ENCODE measurements at regions not wholly inside any gene's neighbourhood (a gene's known extent, or its start where the extent isn't known, plus 50 kb on each side); places are given as distances from the start of the nearest gene placed in this dataset.

DNA sequence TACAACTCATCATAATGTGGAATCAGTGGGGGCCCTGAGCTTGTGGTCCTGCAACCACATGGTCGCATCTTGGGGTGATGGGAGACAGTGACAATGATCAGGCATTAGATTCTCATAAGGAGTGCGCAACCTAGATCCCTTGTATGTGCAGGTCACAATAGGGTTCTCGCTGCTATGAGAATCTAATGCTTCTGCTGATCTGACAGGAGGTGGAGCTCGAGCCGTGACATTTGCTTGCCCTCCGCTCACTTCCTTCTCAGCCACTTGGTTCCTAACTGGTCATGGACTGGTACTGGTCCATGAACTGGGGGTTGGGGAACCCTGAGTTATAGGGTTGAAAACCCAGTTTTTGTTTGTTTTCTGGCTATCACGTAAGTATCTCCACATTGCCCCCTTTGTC lies 1290.9 kb upstream of the ATXN8OS start:
- H3K79me2 ChIP-seq (ENCODE audit: low read length) = no peaks in the 10 kb centered on the region
- H2AFZ ChIP-seq (ENCODE audit: low read length) = no peak overlapping the region
- H3K36me3 ChIP-seq (ENCODE audit: low read depth, low read length) = no peaks in the 10 kb centered on the region
- H3K4me3 ChIP-seq (ENCODE audit: low read length) = no peak overlapping the region
- intact Hi-C loops (cut with micrococcal nuclease) = no loop called here
- POLR2A ChIA-PET (ENCODE audit: unreplicated experiment) = no interaction called here
- DNase-seq (no peak), ATAC-seq (no peak)
- no peaks in the 10 kb centered on the region for H4K20me1 ChIP-seq (ENCODE audit: low read length)
- H3K4me2 ChIP-seq (ENCODE audit: low read length) = no peak overlapping the region
- no peaks in the 10 kb centered on the region for H3K9me3 ChIP-seq (ENCODE audit: low read length)
- no peaks in the 10 kb centered on the region for H3K27me3 ChIP-seq (ENCODE audit: low read length)
- CTCF ChIA-PET = no interaction called here
- no peaks in the 10 kb centered on the region for H3K4me1 ChIP-seq (ENCODE audit: insufficient read depth, low read length)
- TF ChIP-seq EZH2phosphoT487 (IDR thresholded peaks at IDR 0.05; ENCODE audit: borderline replicate concordance, low read length) (no peak), EZH2 (IDR thresholded peaks at IDR 0.05; ENCODE audit: low read length, unreplicated experiment) (no peak)
- TF ChIP-seq, protein P1, sequence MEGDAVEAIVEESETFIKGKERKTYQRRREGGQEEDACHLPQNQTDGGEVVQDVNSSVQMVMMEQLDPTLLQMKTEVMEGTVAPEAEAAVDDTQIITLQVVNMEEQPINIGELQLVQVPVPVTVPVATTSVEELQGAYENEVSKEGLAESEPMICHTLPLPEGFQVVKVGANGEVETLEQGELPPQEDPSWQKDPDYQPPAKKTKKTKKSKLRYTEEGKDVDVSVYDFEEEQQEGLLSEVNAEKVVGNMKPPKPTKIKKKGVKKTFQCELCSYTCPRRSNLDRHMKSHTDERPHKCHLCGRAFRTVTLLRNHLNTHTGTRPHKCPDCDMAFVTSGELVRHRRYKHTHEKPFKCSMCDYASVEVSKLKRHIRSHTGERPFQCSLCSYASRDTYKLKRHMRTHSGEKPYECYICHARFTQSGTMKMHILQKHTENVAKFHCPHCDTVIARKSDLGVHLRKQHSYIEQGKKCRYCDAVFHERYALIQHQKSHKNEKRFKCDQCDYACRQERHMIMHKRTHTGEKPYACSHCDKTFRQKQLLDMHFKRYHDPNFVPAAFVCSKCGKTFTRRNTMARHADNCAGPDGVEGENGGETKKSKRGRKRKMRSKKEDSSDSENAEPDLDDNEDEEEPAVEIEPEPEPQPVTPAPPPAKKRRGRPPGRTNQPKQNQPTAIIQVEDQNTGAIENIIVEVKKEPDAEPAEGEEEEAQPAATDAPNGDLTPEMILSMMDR (conservative IDR thresholded peaks at IDR 0.05; ENCODE audit: low read depth, low read length) = no peak
- H3F3A ChIP-seq (ENCODE audit: low read length, unreplicated experiment) = no peaks in the 10 kb centered on the region
- H3K9me2 ChIP-seq (replicated peaks; ENCODE audit: low read length) = no peaks in the 10 kb centered on the region
- no TSS peak for BruUV-seq (replicated peaks)
- H3K27ac ChIP-seq (ENCODE audit: low read length) = no peak overlapping the region
- no peak overlapping the region for H3K9ac ChIP-seq (ENCODE audit: low read length)

DNA sequence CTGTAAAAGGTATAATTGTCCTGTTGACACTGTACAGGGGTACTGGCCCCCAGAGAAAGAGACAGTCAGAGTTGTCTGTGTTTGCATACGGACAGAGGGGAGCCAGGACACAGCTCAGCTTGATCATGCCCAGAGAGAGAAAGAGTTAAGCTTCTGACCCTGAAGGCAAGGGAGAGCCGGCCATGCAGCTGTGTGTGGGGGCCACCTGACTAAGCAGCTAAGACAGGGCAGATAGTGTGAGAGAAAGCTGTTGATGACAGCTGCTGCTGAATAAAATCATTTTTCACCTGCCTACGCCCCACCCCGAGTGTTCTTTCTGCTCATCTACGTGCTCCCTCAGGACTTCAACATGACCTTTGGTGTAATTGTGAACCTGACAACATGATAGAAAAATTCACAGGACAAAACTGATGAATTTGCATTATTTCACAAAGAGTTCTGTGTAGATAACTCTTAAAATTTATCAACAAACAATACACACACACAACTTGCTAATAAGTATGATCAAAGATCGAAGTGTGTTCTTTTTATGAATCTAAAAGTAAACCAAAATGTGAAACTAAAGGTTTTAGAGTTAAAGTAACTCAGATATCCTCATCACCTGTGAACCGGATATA lies 1294.3 kb upstream of the ATXN8OS start:
- H3F3A ChIP-seq (ENCODE audit: low read length, unreplicated experiment) = no peaks in the 10 kb centered on the region
- H3K27ac ChIP-seq (ENCODE audit: low read length) = no peak overlapping the region
- ChIA-PET POLR2A (ENCODE audit: unreplicated experiment) (interaction anchor here (0.5 kb wide), 1 partner anchor 1239 kb away, joined by 3 read pairs; no protein-coding TSS in a partner anchor), CTCF (no interaction called here)
- H3K27me3 ChIP-seq (ENCODE audit: low read length) = no peaks in the 10 kb centered on the region
- DNase-seq (no peak), ATAC-seq (no peak)
- intact Hi-C loops (cut with micrococcal nuclease) = no loop called here
- H3K9me2 ChIP-seq (replicated peaks; ENCODE audit: low read length) = no peaks in the 10 kb centered on the region
- H3K4me3 ChIP-seq (ENCODE audit: low read length) = no peak overlapping the region
- H3K79me2 ChIP-seq (ENCODE audit: low read length) = no peaks in the 10 kb centered on the region
- no peaks in the 10 kb centered on the region for H4K20me1 ChIP-seq (ENCODE audit: low read length)
- H3K36me3 ChIP-seq (ENCODE audit: low read depth, low read length) = no peaks in the 10 kb centered on the region
- no peaks in the 10 kb centered on the region for H3K9me3 ChIP-seq (ENCODE audit: low read length)
- no peak overlapping the region for H2AFZ ChIP-seq (ENCODE audit: low read length)
- H3K4me2 ChIP-seq (ENCODE audit: low read length) = no peak overlapping the region
- peaks cover 7% of the 10 kb centered on the region; the same call in 1 of the 2 replicates for H3K4me1 ChIP-seq (ENCODE audit: insufficient read depth, low read length)
- TF ChIP-seq EZH2 (IDR thresholded peaks at IDR 0.05; ENCODE audit: low read length, unreplicated experiment) = no peak
- no peak for TF ChIP-seq EZH2phosphoT487 (IDR thresholded peaks at IDR 0.05; ENCODE audit: borderline replicate concordance, low read length)
- TF ChIP-seq, protein P1 (conservative IDR thresholded peaks at IDR 0.05; ENCODE audit: low read depth, low read length) = no peak
- no TSS peak for BruUV-seq (replicated peaks)
- H3K9ac ChIP-seq (ENCODE audit: low read length) = no peak overlapping the region

DNA sequence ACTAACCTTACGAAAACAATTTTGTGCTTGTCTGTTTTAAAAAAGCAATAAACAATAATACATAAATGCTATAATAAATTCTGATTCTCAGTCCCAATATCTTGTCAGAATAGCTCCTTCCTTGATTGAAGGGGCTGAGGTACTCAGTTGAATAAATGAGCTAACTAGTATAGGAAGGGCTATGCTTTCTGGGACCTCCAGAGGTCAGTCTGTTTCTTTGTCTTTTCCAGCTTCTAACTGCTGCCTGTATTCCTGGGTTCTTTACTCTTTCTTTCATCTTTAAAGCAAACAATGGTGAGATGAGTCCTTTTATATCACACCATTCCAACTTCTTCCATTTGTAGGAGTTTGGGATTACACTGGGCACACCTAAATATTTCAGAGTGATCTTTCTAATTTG lies 1297.0 kb upstream of the ATXN8OS start:
- ATAC-seq (peak; percentile 86), DNase-seq (peak; percentile 6)
- Histone ChIP-seq H3K4me2 (ENCODE audit: low read length) (no peak overlapping the region), H3K27ac (ENCODE audit: low read length) (no peak overlapping the region), H4K20me1 (ENCODE audit: low read length) (no peaks in the 10 kb centered on the region), H3K36me3 (ENCODE audit: low read depth, low read length) (no peaks in the 10 kb centered on the region), H3K9me3 (ENCODE audit: low read length) (no peaks in the 10 kb centered on the region), H3F3A (ENCODE audit: low read length, unreplicated experiment) (no peaks in the 10 kb centered on the region), H3K27me3 (ENCODE audit: low read length) (no peaks in the 10 kb centered on the region), H3K4me3 (ENCODE audit: low read length) (no peak overlapping the region), H3K9me2 (replicated peaks; ENCODE audit: low read length) (no peaks in the 10 kb centered on the region), H3K9ac (ENCODE audit: low read length) (no peak overlapping the region), H3K4me1 (ENCODE audit: insufficient read depth, low read length) (peaks cover 7% of the 10 kb centered on the region; the same call in 1 of the 2 replicates), H2AFZ (ENCODE audit: low read length) (no peak overlapping the region), H3K79me2 (ENCODE audit: low read length) (no peaks in the 10 kb centered on the region)
- POLR2A ChIA-PET (ENCODE audit: unreplicated experiment) = interaction anchor here (0.6 kb wide), 1 partner anchor 635 kb away, joined by 3 read pairs; no protein-coding TSS in a partner anchor
- CTCF ChIA-PET = interaction anchor here (1.1 kb wide), 1 partner anchor 117 kb away, joined by 18 read pairs; no protein-coding TSS in a partner anchor
- no TSS peak for BruUV-seq (replicated peaks)
- TF ChIP-seq EZH2phosphoT487 (IDR thresholded peaks at IDR 0.05; ENCODE audit: borderline replicate concordance, low read length) = no peak
- TF ChIP-seq, protein P1 (conservative IDR thresholded peaks at IDR 0.05; ENCODE audit: low read depth, low read length) = peak; percentile 48; the same call in 1 of the 2 replicates
- intact Hi-C loops (cut with micrococcal nuclease) = loop anchor here (1.0 kb wide), 3 partner anchors 117 to 514 kb away; no protein-coding TSS in a partner anchor

All from PC-3 (cell line).